T-helper 9 cell (primary cell): ENCODE measurements at regions not wholly inside any gene's neighbourhood (a gene's known extent, or its start where the extent isn't known, plus 50 kb on each side); places are given as distances from the start of the nearest gene placed in this dataset.

Experiments
- DNase-seq: peaks from one replicate; pipeline ENCODE4 v3.0.0-alpha.2; 2020

DNA sequence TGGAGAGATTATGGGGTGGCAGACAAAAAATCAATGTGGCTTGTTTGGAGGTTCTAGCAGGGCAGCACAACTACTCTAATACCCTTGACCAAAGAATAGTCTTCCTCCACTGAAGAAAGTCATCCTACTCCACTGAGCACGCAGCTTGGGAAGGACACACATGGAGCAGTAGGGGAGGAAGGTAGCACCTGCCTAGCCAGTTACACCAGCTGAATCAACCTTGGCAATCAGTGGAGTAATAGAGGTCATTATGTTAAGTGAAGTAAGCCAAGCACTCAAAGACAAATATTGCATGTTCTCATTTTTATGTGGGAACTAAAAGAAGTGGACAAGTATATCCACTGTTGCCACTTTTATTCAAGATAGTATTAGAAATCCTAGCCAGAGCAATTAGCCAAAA, 555.8 kb upstream of the ALCAM start:
- no peak for DNase-seq

GRCh38 chr3:104816008-104816407, 550.7 kb upstream of the ALCAM start:
- DNase-seq = no peak

DNA sequence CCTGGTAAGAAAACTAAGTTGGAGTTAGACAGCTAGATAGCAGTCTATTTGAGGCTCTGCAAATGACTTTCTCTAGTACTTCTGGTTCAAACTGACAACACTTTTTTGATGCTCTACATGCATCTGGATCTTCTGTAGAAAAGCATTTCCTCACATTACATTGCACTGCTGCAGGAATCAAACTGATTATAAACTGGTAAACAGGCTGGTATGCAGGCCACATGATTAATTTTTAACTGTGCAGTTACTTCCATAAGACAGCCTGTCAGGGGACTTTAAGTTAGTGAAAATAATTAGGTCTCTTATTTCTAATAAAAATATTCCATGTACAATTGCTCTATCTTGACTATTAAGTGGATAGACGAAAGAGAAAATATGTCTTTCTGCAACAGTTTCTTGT, 550.0 kb upstream of the ALCAM start:
- DNase-seq = no peak

DNA sequence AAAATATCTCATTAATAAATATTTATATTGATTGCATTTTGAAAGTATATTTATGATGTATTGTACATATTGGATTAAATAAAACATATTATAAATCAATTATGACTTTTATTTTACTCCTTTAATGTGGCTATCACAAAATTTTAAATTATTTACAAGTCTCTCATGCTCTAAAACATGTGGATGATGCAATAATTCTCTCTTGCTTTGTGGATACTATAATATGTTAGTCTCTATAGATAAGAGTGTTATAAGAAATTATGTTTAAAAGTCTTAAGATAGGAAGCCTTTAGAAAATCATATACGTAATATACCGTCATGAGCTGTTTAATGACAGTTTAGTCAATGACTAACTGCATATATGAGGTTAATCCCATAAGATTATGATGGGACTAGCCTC, 547.4 kb upstream of the ALCAM start:
- DNase-seq = no peak

DNA sequence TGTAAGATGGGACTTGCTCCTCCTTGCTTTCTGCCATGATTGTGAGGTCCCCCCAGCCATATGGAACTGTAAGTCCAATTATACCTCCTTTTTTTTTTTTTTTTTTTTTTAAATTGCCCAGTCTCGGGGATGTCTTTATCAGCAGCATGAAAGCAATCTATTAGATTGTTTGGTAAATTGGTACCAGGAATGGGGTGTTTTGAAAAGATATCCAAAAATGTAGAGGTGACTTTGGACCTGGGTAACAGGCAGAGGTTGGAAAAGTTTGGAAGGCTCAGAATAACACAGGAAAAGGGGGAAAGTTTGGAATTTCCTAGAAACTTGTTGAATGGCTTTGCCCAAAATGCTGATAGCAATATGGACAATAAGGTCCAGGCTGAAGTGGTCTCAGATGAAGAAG, 545.8 kb upstream of the ALCAM start:
- DNase-seq = no peak

- no peak for DNase-seq
These were observed 541.6 kb upstream of the ALCAM start for GRCh38 chr3:104825116-104825515.

DNA sequence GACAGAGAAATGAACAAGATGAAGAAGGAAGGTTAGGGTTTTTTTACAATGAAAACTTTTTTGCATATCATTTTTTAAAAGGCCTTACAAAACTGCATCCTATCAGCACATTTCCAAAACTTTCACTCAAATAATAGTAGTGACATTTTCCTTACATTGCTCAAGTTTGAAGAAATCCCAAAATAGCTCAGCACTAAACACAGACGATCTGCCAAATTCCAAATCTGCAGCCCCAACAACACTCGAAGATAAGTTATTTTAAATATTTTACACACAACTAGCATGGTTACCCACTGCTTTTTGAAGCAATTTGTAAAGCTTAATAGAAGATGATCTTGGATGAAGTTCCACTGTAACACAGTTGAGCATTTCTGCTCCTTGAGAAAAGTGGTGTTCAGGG, 535.6 kb upstream of the ALCAM start:
- no peak for DNase-seq

DNA sequence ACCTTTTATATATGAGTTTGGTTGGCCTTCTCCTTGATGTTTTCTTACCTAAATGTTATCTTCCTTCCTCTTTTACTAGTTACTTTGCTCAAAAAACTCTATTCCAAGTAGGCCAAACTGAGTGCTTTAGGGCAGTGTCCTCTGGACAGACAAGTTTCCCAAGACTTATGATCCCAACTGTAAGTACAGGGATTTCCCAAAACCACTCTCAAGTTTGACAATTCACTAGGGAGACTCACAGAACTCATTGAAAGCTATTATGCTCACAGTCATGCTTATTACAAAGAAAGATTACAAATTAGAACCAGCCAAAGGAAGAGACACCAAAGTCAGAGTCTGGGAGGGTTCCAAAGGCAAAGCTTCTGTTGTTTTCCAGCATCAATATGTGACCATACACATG, 534.2 kb upstream of the ALCAM start:
- DNase-seq = no peak

DNA sequence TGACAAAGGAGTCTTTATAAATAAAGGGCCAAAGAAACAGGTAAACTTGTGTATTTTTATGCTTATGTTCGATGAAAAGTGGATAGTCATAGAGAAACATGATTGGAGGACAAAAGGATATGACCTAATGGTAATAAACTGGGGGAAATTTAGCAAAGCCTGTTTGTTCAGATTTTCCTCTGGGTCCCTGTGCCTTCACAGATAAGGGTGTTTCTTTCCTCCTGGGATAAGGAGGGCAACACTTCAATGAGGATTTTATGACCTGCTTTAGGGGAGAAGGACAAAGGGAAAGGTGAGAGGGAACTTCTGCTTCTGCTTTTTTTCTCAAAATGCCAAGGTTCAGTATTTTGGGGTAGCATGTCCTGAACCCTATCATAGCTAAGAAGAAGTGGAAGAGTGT, 531.3 kb upstream of the ALCAM start:
- DNase-seq = no peak

- no peak for DNase-seq
These were observed 520.4 kb upstream of the ALCAM start for GRCh38 chr3:104846270-104846669.

- no peak for DNase-seq
These were observed 517.6 kb upstream of the ALCAM start for GRCh38 chr3:104849070-104849469.

DNA sequence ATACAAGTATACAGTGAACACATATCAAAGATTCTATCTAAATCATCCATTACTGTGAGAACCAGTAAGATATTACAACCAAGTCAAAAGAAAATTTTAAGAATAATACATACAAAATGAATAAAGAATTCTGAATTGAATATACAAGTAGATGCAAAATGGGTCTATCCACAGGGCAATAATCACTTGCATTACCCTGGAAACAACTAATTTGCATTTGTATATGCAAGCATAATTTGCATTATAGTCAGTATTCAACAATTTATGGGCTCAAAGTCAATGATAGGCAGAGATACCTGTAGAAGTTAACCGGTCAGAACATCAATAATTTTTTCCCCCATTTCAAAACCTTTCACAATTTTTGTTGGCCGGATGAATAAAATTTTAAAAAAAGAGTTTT, 512.2 kb upstream of the ALCAM start:
- no peak for DNase-seq

- no peak for DNase-seq
These were observed 511.0 kb upstream of the ALCAM start for GRCh38 chr3:104855702-104856101.

DNA sequence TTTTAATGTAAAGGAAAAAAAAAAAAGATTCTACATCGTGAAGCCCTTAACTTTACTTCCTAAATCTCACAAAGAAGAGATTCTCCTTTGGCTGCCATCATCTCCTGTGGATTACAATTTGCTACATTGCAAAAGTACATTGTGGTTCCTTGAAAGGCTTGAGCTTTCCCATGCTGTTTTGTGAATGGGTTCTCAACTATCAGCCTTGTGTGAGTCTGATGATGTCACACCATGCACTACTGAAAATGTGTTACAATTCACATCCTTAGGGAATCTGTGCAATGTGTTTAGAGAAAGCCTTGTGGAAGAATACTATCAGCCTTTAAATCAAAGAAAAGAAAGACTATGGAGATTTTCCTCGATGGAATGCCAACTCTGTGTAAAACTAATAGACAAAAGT, 510.0 kb upstream of the ALCAM start:
- no peak for DNase-seq

GRCh38 chr3:104868291-104868690, 498.4 kb upstream of the ALCAM start:
- no peak for DNase-seq

GRCh38 chr3:104870276-104870675, 496.4 kb upstream of the ALCAM start:
- no peak for DNase-seq

DNA sequence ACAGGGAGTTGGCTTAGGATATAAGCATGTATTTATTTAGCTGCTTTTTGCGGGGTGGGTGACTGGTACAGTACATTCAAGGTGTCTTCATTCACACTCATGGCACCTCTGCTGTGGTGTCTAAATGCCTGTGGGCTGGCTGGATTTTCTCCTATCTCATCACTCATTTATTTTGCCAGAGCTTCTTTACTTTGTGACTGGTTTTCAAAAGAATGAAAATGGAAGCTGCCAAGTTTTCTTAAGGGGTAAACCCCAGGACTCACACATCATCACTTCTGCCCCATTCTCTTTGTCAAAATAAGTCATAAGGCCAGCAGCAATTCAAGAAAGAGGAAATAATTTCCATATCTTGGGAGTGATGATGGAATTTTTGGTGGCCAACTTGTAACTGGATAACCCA, 493.4 kb upstream of the ALCAM start:
- DNase-seq = no peak

GRCh38 chr3:104878395-104878794, 488.3 kb upstream of the ALCAM start:
- no peak for DNase-seq

DNA sequence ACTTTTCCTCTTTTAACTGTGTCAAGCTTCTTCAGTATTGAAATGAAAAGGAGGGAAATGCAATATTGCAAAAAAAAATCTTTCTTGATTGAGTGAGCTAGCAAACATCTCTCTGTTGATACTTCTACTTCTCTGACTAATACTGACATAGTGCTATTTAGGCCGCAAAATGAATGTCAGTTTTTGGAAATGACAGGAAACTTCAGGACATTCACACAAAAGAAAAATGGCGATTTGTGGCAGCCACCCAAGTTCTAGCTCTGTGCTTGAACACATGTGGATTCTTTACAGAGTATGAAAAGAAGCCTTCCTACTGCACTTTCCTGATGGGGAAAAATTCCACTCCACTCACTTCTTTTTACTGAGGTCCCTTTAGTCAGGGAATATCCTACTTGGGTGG, 486.8 kb upstream of the ALCAM start:
- DNase-seq = no peak

GRCh38 chr3:104885214-104885814, 481.4 kb upstream of the ALCAM start:
- DNase-seq = no peak

- no peak for DNase-seq
These were observed 480.3 kb upstream of the ALCAM start for GRCh38 chr3:104886220-104886995.

DNA sequence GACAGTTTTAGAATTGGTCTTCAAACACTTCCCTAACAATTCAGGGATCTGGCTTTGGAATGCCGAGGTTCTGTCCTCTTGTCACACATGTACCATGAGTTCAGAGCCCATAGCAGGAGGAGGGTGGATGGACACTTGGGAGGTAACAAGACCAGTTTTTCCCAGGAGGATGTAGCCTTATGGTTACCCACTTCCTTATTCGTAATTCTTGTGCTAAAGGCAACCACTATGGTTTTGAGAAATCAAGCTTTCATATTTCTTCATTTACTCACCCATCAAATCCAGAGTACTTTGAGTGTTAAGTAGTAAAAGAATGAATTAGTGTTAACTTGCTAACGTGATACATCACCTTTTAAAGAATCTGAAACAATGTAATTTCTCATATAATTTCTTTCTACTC, 479.6 kb upstream of the ALCAM start:
- DNase-seq = no peak

- DNase-seq = no peak
These were observed 479.1 kb upstream of the ALCAM start for GRCh38 chr3:104887619-104888018.

DNA sequence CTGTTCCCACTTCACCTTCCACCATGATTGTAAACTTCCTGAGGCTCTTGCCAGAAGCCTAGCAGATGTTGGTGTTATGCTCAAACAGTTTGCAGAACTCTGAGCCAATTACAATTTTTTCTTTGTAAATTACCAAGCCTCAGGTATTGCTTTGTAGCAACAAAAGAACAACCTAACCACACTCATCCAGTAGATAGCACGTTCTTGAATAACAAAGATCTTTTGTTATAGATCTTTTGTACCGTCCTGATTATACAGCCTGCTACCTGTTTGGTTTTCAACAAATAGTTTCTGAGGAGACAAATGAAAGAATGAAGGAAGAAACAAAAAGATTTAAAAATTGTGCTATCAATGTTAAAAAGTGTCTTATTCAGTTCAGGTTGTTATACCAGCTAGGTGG, 474.7 kb upstream of the ALCAM start:
- DNase-seq = no peak

DNA sequence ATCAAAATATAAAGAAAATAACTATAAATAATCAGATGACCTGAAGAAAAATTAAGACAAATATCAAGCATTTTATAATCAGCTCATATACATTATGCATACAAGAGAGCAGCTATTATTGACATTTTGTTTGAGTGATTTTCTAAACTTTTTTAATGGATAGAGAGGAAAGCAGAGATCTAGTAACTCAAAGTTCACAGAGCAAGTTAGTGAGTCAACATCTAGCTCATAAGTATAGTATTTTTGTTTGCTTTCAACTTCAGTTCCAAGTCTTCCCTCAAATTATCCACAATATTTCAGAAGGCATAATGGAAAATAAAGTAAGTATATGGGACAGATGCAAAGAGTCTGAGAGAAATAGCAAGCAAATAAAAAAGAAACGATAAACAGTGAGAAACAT, 470.1 kb upstream of the ALCAM start:
- DNase-seq = no peak
